HEK293T (cell line): ENCODE measurements at regions not wholly inside any gene's neighbourhood (a gene's known extent, or its start where the extent isn't known, plus 50 kb on each side); places are given as distances from the start of the nearest gene placed in this dataset.

ENCODE experiments used
- ARNT ChIP-seq: fragments of 450-650 bp; IDR thresholded peaks from 2 replicates; pipeline ENCODE4 v1.6.1; 2017; ENCODE audit warnings: mild to moderate bottlenecking
- BHLHE40 ChIP-seq: fragments of 450-650 bp; IDR thresholded peaks from 2 replicates; pipeline ENCODE4 v1.6.1; 2016; ENCODE audit warnings: mild to moderate bottlenecking, moderate library complexity, borderline replicate concordance
- ELF4 ChIP-seq: fragments of 450-650 bp; IDR thresholded peaks from 2 replicates; pipeline ENCODE4 v1.6.1; 2017; ENCODE audit warnings: antibody characterized with exemption
- FOXA1 ChIP-seq: fragments of 450-650 bp; IDR thresholded peaks from 2 replicates; pipeline ENCODE4 v1.6.1; 2016; ENCODE audit warnings: mild to moderate bottlenecking
- FOXK2 ChIP-seq: fragments of 450-650 bp; IDR thresholded peaks from 2 replicates; pipeline ENCODE4 v1.6.1; 2016; ENCODE audit warnings: mild to moderate bottlenecking
- FOXM1 ChIP-seq: fragments of 450-650 bp; IDR thresholded peaks from 2 replicates; pipeline ENCODE4 v1.6.1; 2017; ENCODE audit warnings: mild to moderate bottlenecking, borderline replicate concordance
- HDGF ChIP-seq: fragments of 450-650 bp; IDR thresholded peaks from 2 replicates; pipeline ENCODE4 v1.6.1; 2017; ENCODE audit warnings: antibody characterized with exemption, borderline replicate concordance
- SP1 ChIP-seq: fragments of 450-650 bp; IDR thresholded peaks from 2 replicates; pipeline ENCODE4 v1.6.1; 2017
- TARDBP ChIP-seq: fragments of 450-650 bp; IDR thresholded peaks from 2 replicates; pipeline ENCODE4 v1.6.1; 2016
- TF ChIP-seq, protein P1 (sequence below): fragments of 450-650 bp; IDR thresholded peaks from 2 replicates; pipeline ENCODE4 v1.6.1; 2016

DNA sequence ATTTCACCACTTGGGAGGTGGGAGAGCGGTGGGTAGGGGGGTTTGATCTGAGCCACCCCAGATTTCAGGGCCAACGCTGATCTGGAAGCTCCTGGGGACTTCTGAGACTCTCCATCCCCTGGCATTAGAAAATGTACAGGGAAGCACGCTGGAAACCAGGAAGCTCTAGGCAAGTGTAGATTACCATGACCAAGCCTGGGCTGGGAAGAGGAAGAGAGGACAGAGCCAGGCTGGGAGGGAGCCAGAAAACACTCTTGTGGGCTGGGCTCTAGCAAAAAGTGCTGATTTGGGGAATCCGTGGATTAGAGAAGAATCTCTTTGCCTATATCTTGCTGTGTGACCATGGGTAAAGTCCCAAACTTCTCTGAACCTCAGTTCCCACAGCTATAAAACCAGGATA, 236.7 kb downstream of the BCL11B start:
- TF ChIP-seq FOXA1, result no peak
- no peak for TF ChIP-seq HDGF
- TF ChIP-seq, protein P1, sequence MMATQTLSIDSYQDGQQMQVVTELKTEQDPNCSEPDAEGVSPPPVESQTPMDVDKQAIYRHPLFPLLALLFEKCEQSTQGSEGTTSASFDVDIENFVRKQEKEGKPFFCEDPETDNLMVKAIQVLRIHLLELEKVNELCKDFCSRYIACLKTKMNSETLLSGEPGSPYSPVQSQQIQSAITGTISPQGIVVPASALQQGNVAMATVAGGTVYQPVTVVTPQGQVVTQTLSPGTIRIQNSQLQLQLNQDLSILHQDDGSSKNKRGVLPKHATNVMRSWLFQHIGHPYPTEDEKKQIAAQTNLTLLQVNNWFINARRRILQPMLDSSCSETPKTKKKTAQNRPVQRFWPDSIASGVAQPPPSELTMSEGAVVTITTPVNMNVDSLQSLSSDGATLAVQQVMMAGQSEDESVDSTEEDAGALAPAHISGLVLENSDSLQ, result no peak
- no peak for TF ChIP-seq FOXK2
- TF ChIP-seq TARDBP, result no peak
- no peak for TF ChIP-seq SP1
- no peak for TF ChIP-seq BHLHE40
- TF ChIP-seq FOXM1, result no peak
- TF ChIP-seq ELF4, result no peak
- TF ChIP-seq ARNT, result no peak
